Mesendoderm (in vitro differentiated cells): ENCODE measurements at regions not wholly inside any gene's neighbourhood (a gene's known extent, or its start where the extent isn't known, plus 50 kb on each side); places are given as distances from the start of the nearest gene placed in this dataset.

ENCODE experiments used
- DNase-seq: peaks from one replicate; pipeline ENCODE4 v3.0.0; 2013
- H2AK5ac ChIP-seq: 2 replicates; pipeline ENCODE4 v1.6.1; 2013; ENCODE audit warnings: low read length, inconsistent platforms
- H2BK120ac ChIP-seq: 2 replicates; pipeline ENCODE4 v1.6.1; 2013; ENCODE audit warnings: low read depth, mild to moderate bottlenecking, low read length, moderate library complexity, mixed read lengths
- H2BK15ac ChIP-seq: replicated peaks from 2 replicates; pipeline ENCODE4 v1.6.1; 2013; ENCODE audit warnings: low read depth, mild to moderate bottlenecking, moderate library complexity
- H2BK5ac ChIP-seq: 2 replicates; pipeline ENCODE4 v1.6.1; 2013; ENCODE audit warnings: low read length, inconsistent platforms
- H3K18ac ChIP-seq: 2 replicates; pipeline ENCODE4 v1.6.1; 2013; ENCODE audit warnings: mild to moderate bottlenecking, low read length, mixed read lengths
- H3K23ac ChIP-seq: one replicate; pipeline ENCODE4 v1.6.1; 2013; ENCODE audit warnings: low read length
- H3K27ac ChIP-seq: 2 replicates; pipeline ENCODE4 v1.5.1; 2013; ENCODE audit warnings: low read depth, mild to moderate bottlenecking, inconsistent platforms, low read length, moderate library complexity
- H3K27me3 ChIP-seq: 2 replicates; pipeline ENCODE4 v1.6.1; 2013; ENCODE audit warnings: low read length, control low read depth, mild to moderate bottlenecking, inconsistent platforms; ENCODE audit not compliant: insufficient read depth, poor library complexity
- H3K36me3 ChIP-seq: 2 replicates; pipeline ENCODE4 v1.6.1; 2013; ENCODE audit warnings: low read length, inconsistent platforms; ENCODE audit not compliant: control insufficient read depth, insufficient read depth
- H3K4ac ChIP-seq: one replicate; pipeline ENCODE4 v1.6.1; 2013; ENCODE audit warnings: low read depth, mild to moderate bottlenecking, low read length, moderate library complexity
- H3K4me1 ChIP-seq: 2 replicates; pipeline ENCODE4 v1.6.1; 2013; ENCODE audit warnings: low read depth, low read length, inconsistent platforms; ENCODE audit not compliant: control insufficient read depth
- H3K4me2 ChIP-seq: 2 replicates; pipeline ENCODE4 v1.6.1; 2013; ENCODE audit warnings: low read length
- H3K4me3 ChIP-seq: 2 replicates; pipeline ENCODE4 v1.5.1; 2013; ENCODE audit warnings: mild to moderate bottlenecking, low read length
- H3K56ac ChIP-seq: one replicate; pipeline ENCODE4 v1.6.1; 2013; ENCODE audit warnings: low read length
- H3K79me1 ChIP-seq: 2 replicates; pipeline ENCODE4 v1.6.1; 2013; ENCODE audit warnings: low read length, inconsistent platforms
- H3K79me2 ChIP-seq: 2 replicates; pipeline ENCODE4 v1.6.1; 2013; ENCODE audit warnings: mild to moderate bottlenecking, low read length; ENCODE audit not compliant: control insufficient read depth, insufficient read depth
- H3K9ac ChIP-seq: 2 replicates; pipeline ENCODE4 v1.6.1; 2013; ENCODE audit warnings: low read length, inconsistent platforms
- H4K5ac ChIP-seq: one replicate; pipeline ENCODE4 v1.6.1; 2013; ENCODE audit warnings: low read length
- H4K8ac ChIP-seq: one replicate; pipeline ENCODE4 v1.6.1; 2013; ENCODE audit warnings: low read depth, mild to moderate bottlenecking, control low read depth, low read length, moderate library complexity
- WGBS: extraction: QIAGEN DNeasy Blood & Tissue Kit; methylation state at CpG from one replicate; pipeline ENCODE4 v1.1.7; 2013; ENCODE audit warnings: low lambda C conversion rate, missing lambda C conversion rate; ENCODE audit not compliant: insufficient coverage; ENCODE audit errors: extremely low coverage; 5-methylcytosine and 5-hydroxymethylcytosine counted together

DNA sequence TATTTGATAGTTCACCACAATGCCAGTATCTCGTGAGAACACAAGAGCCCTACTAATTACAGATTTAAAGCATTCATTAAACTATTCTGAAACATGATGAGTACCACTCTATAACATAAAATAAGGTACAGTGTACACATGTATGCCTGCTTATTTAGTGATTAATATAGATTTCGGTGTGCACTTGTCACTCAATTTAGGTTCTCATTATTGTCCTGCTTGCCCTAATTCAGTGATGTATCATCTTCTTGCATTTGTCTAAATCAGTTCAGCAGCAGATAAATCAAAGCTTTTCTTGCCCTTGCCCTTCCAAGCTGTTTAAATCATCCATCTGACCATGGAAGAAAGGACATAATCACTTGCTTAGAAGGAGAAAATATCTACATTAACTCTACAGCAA lies 359.7 kb downstream of the GXYLT1 start:
- Histone ChIP-seq H3K9ac (no peak overlapping the region), H3K18ac (no peak overlapping the region), H3K23ac (no peak overlapping the region)

GRCh38 chr12:41778934-41779333 lies 365.7 kb downstream of the GXYLT1 start:
- no CpG with 5 or more reads among the region's 2 CpGs for whole genome bisulfite sequencing
- Histone ChIP-seq H2AK5ac (no peak overlapping the region), H3K27ac (no peak overlapping the region), H3K4me3 (no peak overlapping the region), H3K36me3 (no peaks in the 10 kb centered on the region), H2BK120ac (no peak overlapping the region), H2BK5ac (no peak overlapping the region), H3K18ac (no peak overlapping the region), H3K4me1 (no peaks in the 10 kb centered on the region), H2BK15ac (no peak overlapping the region), H3K4ac (no peak overlapping the region), H3K4me2 (no peak overlapping the region), H3K9ac (no peak overlapping the region), H3K56ac (no peak overlapping the region), H3K23ac (no peak overlapping the region), H3K79me2 (no peaks in the 10 kb centered on the region), H3K27me3 (no peaks in the 10 kb centered on the region), H3K79me1 (no peaks in the 10 kb centered on the region), H4K8ac (no peak overlapping the region), H4K5ac (no peak overlapping the region)
- DNase-seq, result no peak

More for the DNA sequence above, 359.7 kb downstream of the GXYLT1 start:
- H3K79me1 ChIP-seq, result no peaks in the 10 kb centered on the region
- no peak overlapping the region for H2BK15ac ChIP-seq
- H3K4me3 ChIP-seq, result no peak overlapping the region
- no peaks in the 10 kb centered on the region for H3K79me2 ChIP-seq
- H3K4me2 ChIP-seq, result no peak overlapping the region
- H3K27ac ChIP-seq, result no peak overlapping the region
- H3K4me1 ChIP-seq, result no peaks in the 10 kb centered on the region
- H2BK120ac ChIP-seq, result no peak overlapping the region
- no peak overlapping the region for H3K4ac ChIP-seq
- H2BK5ac ChIP-seq, result no peak overlapping the region
- no peak overlapping the region for H4K8ac ChIP-seq
- no peak for DNase-seq
- WGBS, result no CpG with 5 or more reads among the region's 2 CpGs
- no peak overlapping the region for H3K56ac ChIP-seq
- no peak overlapping the region for H2AK5ac ChIP-seq
- H3K36me3 ChIP-seq, result no peaks in the 10 kb centered on the region
- no peak overlapping the region for H4K5ac ChIP-seq
- no peaks in the 10 kb centered on the region for H3K27me3 ChIP-seq

DNA sequence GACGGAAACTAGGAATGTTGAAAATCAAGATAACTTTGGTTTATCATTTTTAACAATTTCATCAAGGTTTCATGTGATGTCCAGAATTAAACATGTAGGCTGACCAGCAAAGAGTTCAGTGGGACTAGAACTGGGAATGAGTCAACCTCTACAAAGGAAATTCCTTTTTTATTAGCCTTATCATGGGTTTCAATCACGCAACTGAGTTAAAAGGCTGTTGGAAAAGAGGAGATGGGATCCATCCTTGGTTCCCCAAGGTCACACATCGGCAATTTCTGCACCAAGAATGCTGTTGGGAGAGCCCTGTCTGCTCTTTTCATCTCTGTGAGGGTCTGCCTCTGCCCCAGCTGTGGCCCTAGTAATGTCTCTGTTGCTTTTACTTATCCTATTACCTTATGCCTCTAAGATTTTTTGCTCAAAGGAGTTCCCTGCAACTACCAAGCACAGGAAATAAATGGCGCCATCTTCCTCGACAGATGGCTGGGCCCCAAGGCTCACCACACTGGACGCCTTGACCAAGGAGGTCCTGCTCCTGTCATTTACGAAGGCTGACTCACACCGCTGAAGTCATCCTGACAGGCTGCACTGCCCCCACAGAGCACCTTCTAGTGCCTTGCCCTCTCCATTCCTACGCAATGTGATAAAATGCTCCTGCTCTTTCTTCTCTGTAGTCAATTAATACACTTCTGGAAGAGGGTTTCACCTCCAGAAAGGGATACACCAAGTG lies 367.4 kb downstream of the GXYLT1 start:
- Histone ChIP-seq H3K56ac (no peak overlapping the region), H3K36me3 (no peaks in the 10 kb centered on the region), H4K5ac (no peak overlapping the region), H3K18ac (no peak overlapping the region), H4K8ac (no peak overlapping the region), H2BK15ac (no peak overlapping the region), H3K79me2 (no peaks in the 10 kb centered on the region), H3K4me3 (no peak overlapping the region), H2BK120ac (no peak overlapping the region), H2BK5ac (no peak overlapping the region), H2AK5ac (no peak overlapping the region), H3K4me1 (no peaks in the 10 kb centered on the region), H3K23ac (no peak overlapping the region), H3K4me2 (no peak overlapping the region), H3K79me1 (no peaks in the 10 kb centered on the region), H3K4ac (no peak overlapping the region), H3K27me3 (no peaks in the 10 kb centered on the region), H3K9ac (no peak overlapping the region), H3K27ac (no peak overlapping the region)
- DNase-seq, result no peak
- no CpG with 5 or more reads among the region's 9 CpGs for WGBS

GRCh38 chr12:41772478-41772877 lies 372.2 kb downstream of the GXYLT1 start:
- Histone ChIP-seq H3K4me1 (no peaks in the 10 kb centered on the region), H3K4ac (no peak overlapping the region), H3K79me1 (no peaks in the 10 kb centered on the region), H2AK5ac (no peak overlapping the region), H2BK15ac (no peak overlapping the region), H2BK5ac (no peak overlapping the region), H3K36me3 (no peaks in the 10 kb centered on the region), H3K27me3 (no peaks in the 10 kb centered on the region), H4K8ac (no peak overlapping the region), H3K79me2 (no peaks in the 10 kb centered on the region), H4K5ac (no peak overlapping the region), H3K23ac (no peak overlapping the region), H3K27ac (no peak overlapping the region), H3K9ac (no peak overlapping the region), H3K4me2 (no peak overlapping the region), H3K18ac (no peak overlapping the region), H3K4me3 (no peak overlapping the region), H2BK120ac (no peak overlapping the region), H3K56ac (no peak overlapping the region)
- WGBS, result no CpG with 5 or more reads among the region's 4 CpGs
- no peak for DNase-seq

DNA sequence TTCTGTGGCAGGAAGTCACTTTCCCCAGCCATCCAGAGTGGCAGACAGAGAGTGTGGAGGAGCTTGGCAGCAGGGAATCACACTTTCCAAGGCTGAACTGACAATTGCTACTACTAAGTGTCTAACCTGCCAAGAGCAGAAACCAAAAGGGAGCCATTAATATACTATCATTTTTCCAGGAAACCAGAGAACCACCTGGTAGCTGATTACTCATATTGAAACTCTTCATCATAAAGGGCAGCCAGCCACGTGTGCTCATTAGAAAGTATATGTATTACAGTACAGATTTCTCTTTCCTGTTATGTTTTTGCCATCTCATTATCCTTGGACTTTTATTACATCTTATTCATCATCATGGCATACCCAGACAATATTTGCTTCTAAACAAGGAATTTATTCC lies 374.9 kb downstream of the GXYLT1 start:
- no peaks in the 10 kb centered on the region for H3K27me3 ChIP-seq
- no peak overlapping the region for H3K4ac ChIP-seq
- H3K4me1 ChIP-seq, result no peaks in the 10 kb centered on the region
- no peak overlapping the region for H4K8ac ChIP-seq
- H3K9ac ChIP-seq, result no peak overlapping the region
- no CpG with 5 or more reads among the region's 1 CpG for WGBS
- H2BK120ac ChIP-seq, result no peak overlapping the region
- H3K4me3 ChIP-seq, result no peak overlapping the region
- H2BK15ac ChIP-seq, result no peak overlapping the region
- H4K5ac ChIP-seq, result no peak overlapping the region
- no peak overlapping the region for H2BK5ac ChIP-seq
- no peak overlapping the region for H3K18ac ChIP-seq
- no peak for DNase-seq
- H3K79me2 ChIP-seq, result no peaks in the 10 kb centered on the region
- no peaks in the 10 kb centered on the region for H3K36me3 ChIP-seq
- no peak overlapping the region for H2AK5ac ChIP-seq
- no peak overlapping the region for H3K4me2 ChIP-seq
- H3K79me1 ChIP-seq, result no peaks in the 10 kb centered on the region
- no peak overlapping the region for H3K56ac ChIP-seq
- H3K27ac ChIP-seq, result no peak overlapping the region
- H3K23ac ChIP-seq, result no peak overlapping the region

- no peak overlapping the region for H3K18ac ChIP-seq
- H3K36me3 ChIP-seq, result no peaks in the 10 kb centered on the region
- H4K8ac ChIP-seq, result no peak overlapping the region
- no peaks in the 10 kb centered on the region for H3K79me1 ChIP-seq
- H4K5ac ChIP-seq, result no peak overlapping the region
- no peak overlapping the region for H3K56ac ChIP-seq
- H3K79me2 ChIP-seq, result no peaks in the 10 kb centered on the region
- H2BK120ac ChIP-seq, result no peak overlapping the region
- WGBS, result no CpG with 5 or more reads among the region's 7 CpGs
- no peak overlapping the region for H3K23ac ChIP-seq
- no peak overlapping the region for H3K9ac ChIP-seq
- H3K4me2 ChIP-seq, result no peak overlapping the region
- no peak for DNase-seq
- no peak overlapping the region for H3K4ac ChIP-seq
- no peak overlapping the region for H2BK15ac ChIP-seq
- no peaks in the 10 kb centered on the region for H3K4me1 ChIP-seq
- H3K27ac ChIP-seq, result no peak overlapping the region
- H2BK5ac ChIP-seq, result no peak overlapping the region
- no peaks in the 10 kb centered on the region for H3K27me3 ChIP-seq
- H2AK5ac ChIP-seq, result no peak overlapping the region
- no peak overlapping the region for H3K4me3 ChIP-seq
These were observed 376.2 kb downstream of the GXYLT1 start for GRCh38 chr12:41768456-41768855.
